ENCODE measurements at regions not wholly inside any gene's neighbourhood (a gene's known extent, or its start where the extent isn't known, plus 50 kb on each side); places are given as distances from the start of the nearest gene placed in this dataset.

DNA sequence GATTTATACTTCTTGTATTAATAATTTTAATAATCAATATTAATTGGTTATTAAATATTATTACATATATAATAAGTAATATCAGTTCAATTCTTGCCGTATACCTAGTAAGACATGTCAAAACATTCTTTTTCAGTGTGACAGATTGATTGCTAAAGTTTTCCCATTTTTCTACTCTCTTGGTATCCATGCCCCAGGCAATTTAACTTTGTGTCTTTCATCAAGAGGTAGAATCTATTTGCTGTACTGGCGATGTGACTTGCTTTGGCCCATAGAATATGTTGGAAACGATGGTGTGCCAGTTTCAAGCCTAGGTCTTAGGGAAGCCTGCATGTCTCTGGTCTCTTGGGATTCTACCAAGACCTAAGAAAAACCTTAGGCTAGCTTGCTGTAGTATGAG, 436.1 kb upstream of the ADAMTS5 start:
- H3K4me3 ChIP-seq (ENCODE audit: low read depth, low read length), result no peak overlapping the region
- TF ChIP-seq, protein P1, sequence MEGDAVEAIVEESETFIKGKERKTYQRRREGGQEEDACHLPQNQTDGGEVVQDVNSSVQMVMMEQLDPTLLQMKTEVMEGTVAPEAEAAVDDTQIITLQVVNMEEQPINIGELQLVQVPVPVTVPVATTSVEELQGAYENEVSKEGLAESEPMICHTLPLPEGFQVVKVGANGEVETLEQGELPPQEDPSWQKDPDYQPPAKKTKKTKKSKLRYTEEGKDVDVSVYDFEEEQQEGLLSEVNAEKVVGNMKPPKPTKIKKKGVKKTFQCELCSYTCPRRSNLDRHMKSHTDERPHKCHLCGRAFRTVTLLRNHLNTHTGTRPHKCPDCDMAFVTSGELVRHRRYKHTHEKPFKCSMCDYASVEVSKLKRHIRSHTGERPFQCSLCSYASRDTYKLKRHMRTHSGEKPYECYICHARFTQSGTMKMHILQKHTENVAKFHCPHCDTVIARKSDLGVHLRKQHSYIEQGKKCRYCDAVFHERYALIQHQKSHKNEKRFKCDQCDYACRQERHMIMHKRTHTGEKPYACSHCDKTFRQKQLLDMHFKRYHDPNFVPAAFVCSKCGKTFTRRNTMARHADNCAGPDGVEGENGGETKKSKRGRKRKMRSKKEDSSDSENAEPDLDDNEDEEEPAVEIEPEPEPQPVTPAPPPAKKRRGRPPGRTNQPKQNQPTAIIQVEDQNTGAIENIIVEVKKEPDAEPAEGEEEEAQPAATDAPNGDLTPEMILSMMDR (conservative IDR thresholded peaks at IDR 0.05; ENCODE audit: low read depth, low read length), result no peak
- DNase-seq (ENCODE audit: low read depth), result no peak

- H3K4me3 ChIP-seq (ENCODE audit: low read depth, low read length), result no peak overlapping the region
- DNase-seq (ENCODE audit: low read depth), result no peak
- TF ChIP-seq, protein P1 (conservative IDR thresholded peaks at IDR 0.05; ENCODE audit: low read depth, low read length), result no peak
Observed at GRCh38 chr21:27400045-27400444, 433.2 kb upstream of the ADAMTS5 start.

DNA sequence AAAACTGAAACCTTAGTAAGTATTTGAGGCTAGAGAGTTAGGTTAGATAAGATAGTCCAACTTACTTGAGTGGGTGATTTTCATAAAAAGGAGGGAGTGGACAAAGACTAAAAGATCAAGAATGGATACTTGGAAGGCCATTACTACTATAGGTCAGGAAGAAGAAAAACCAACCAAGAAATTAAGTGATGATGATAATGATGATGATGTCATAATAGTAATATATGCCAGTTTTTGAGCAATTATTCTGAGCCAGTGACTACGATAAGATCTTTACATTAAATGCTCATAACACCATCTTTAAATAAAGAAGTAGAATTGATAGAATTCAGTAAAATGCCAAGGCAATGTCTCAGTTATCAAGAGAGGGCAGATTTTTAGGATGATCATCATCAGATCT, 430.7 kb upstream of the ADAMTS5 start:
- TF ChIP-seq, protein P1 (conservative IDR thresholded peaks at IDR 0.05; ENCODE audit: low read depth, low read length), result no peak
- no peak overlapping the region for H3K4me3 ChIP-seq (ENCODE audit: low read depth, low read length)
- DNase-seq (ENCODE audit: low read depth), result no peak

DNA sequence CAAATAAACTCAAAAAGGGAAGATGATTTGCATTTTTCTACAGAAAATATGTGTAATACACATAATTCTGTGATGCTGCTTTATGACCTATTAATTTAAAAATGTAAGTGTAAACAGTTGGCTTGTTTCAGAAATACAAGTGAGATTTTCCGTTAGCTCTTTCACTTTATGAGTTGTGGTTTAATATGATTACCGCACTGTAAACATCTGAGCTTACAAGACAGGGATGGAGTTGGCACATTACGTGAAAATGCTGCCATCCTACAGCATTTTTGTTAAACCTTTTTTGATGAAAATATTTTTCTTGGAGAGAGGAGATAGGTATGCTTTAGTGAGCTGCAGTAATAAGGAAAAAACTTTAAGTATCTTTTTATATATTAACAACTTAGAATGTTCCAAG, 426.8 kb upstream of the ADAMTS5 start:
- TF ChIP-seq, protein P1 (conservative IDR thresholded peaks at IDR 0.05; ENCODE audit: low read depth, low read length), result no peak
- no peak overlapping the region for H3K4me3 ChIP-seq (ENCODE audit: low read depth, low read length)
- DNase-seq (ENCODE audit: low read depth), result no peak

DNA sequence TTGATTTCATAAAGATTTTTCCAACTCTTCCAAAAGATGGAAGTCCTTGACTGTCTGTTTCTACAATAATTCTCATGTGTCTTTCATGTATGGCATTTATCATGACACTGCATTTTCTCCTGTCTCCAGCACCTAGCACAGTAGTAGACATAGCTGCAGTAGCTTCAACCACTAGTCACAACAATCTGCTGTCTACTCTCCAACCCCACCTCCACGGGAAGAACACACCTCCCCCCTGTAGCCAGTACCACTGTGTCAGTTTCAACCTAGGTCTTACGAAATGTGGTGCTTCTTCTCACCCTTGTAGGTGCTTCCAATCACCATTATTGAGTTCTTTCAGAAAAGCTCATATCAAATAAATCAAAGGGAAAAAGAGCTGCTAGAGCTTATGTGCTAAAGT, 425.1 kb upstream of the ADAMTS5 start:
- no peak for DNase-seq (ENCODE audit: low read depth)
- TF ChIP-seq, protein P1 (conservative IDR thresholded peaks at IDR 0.05; ENCODE audit: low read depth, low read length), result no peak
- H3K4me3 ChIP-seq (ENCODE audit: low read depth, low read length), result no peak overlapping the region

DNA sequence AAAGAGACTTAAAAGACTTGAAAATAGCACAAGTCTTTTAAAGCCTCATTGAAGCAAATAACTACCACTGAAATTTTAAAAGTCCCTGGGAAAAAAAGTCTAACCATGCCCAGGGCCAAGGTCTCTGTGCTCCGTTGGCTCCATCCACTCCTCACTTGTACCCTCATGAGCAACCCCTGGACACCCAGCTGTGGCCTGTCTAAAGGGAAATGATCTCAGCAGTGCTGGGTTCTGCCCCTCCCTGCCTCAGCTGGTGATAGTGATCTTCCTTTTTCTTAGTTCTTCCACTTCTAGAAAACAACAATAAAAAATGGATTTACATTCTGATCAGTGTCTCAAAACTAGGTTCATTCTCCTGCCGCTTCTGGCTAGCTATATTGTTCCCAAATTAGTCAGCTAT, 423.5 kb upstream of the ADAMTS5 start:
- DNase-seq (ENCODE audit: low read depth), result no peak
- H3K4me3 ChIP-seq (ENCODE audit: low read depth, low read length), result no peak overlapping the region
- TF ChIP-seq, protein P1 (conservative IDR thresholded peaks at IDR 0.05; ENCODE audit: low read depth, low read length), result no peak

- no peak overlapping the region for H3K4me3 ChIP-seq (ENCODE audit: low read depth, low read length)
- TF ChIP-seq, protein P1 (conservative IDR thresholded peaks at IDR 0.05; ENCODE audit: low read depth, low read length), result no peak
- DNase-seq (ENCODE audit: low read depth), result no peak
Observed at GRCh38 chr21:27388825-27389224, 421.9 kb upstream of the ADAMTS5 start.

All from choroid plexus epithelial cell (primary cell).